Activated naive CD8-positive, alpha-beta T cell treated with anti-CD3 and anti-CD28 coated beads, Interleukin-2, amount 50 U/mL, for 24 hours (primary cell): ENCODE measurements at regions not wholly inside any gene's neighbourhood (a gene's known extent, or its start where the extent isn't known, plus 50 kb on each side); places are given as distances from the start of the nearest gene placed in this dataset.
"Not testable (repeated sequence)": the region's sequence is repeated elsewhere in the genome, so short reads cannot be mapped to it uniquely, and the experiment has no call there.

Source experiments
- ATAC-seq: fragments of 150-1000 bp; cut with Tn5 transposase; one replicate; pipeline ENCODE4 v1.10.0; 2021
- DNase-seq: peaks from one replicate; pipeline ENCODE4 v3.0.0; 2021
- H3K27ac Mint-ChIP-seq: one replicate; pipeline ENCODE4 v1.8.0; 2021; ENCODE audit warnings: mild to moderate bottlenecking, mixed read lengths
- H3K27me3 Mint-ChIP-seq: one replicate; pipeline ENCODE4 v1.8.0; 2021; ENCODE audit warnings: mixed read lengths
- H3K36me3 Mint-ChIP-seq: one replicate; pipeline ENCODE4 v1.8.0; 2021; ENCODE audit warnings: low read depth, mixed read lengths
- H3K4me1 Mint-ChIP-seq: one replicate; pipeline ENCODE4 v1.8.0; 2021; ENCODE audit warnings: mixed read lengths
- H3K4me3 Mint-ChIP-seq: one replicate; pipeline ENCODE4 v1.8.0; 2021; ENCODE audit warnings: mild to moderate bottlenecking, moderate library complexity, mixed read lengths
- H3K9me3 Mint-ChIP-seq: one replicate; pipeline ENCODE4 v1.8.0; 2021; ENCODE audit warnings: mixed read lengths

DNA sequence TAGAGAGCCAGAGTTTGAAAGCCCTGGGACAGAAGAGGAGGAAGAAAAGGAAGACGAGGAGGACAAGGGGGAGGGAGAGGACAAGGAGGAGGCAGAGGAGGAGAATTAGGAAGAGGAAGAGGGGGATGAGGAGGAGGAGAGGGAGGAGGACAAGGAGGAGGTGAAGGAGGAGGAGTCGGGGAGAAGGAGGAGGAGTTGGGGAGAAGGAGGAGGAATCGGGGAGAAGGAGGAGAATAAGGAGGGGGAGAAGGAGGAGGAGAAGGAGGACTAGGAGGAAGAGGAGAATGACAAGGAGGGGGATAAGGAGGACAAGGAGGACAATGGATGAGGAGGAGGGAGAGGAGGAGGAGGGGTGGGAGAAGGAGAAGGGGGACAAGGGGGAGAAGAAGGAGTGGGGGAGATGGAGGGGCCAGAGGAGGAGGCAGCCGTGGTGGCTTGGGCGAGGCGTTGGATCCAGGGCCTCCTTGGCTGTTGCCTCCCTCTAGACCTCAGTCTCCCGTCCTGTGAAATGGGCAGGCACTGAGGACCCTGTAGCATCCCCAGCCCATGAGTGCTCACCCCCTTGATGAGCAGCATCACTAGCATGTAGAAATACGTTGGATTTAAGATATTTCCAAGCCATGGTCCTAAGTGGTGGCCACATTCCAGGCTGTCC lies 179.6 kb downstream of the LMLN start:
- not testable (repeated sequence) for H3K9me3 Mint-ChIP-seq, ATAC-seq, H3K36me3 Mint-ChIP-seq, H3K4me3 Mint-ChIP-seq, H3K4me1 Mint-ChIP-seq, H3K27ac Mint-ChIP-seq, H3K27me3 Mint-ChIP-seq, DNase-seq

DNA sequence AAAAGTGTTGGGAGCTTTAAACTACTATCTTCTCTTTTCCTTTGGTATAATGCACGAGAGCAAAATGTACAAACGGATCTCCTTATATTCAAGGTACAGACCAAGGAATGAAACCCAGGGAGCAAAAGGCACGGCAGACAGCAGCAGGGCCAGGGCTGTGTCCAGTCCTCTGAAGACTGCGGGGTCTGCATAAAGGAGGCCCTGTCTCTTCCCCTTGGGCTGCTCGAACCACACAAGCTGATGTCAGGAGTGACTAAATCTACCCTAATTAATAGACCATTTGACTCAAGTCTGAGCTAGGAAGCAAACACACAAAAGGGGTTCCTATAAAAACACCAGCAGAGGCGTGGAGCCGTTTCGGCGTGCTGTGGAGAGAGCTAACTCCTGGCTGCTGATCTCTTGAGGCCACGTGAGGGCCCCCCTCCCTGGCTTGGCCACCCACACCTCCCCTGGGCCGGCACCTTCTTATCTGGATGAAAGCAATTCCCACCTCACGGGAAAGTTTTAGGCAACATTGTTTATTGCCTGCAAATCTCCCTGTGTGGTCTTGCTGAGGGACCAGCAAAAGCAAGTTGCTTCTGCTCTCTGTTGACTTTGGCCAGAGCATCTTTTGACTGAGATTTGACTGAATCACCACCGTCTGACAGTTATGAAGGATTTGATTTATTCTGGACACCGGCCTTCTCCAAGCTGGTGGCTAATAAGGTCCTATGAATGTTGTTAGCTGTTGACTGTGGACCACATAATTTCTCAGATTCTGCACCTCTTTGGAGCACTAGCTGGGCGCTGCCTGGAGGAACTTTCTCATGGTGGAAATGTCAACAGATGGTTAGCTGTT lies 183.5 kb downstream of the LMLN start:
- not testable (repeated sequence) for H3K9me3 Mint-ChIP-seq, ATAC-seq, DNase-seq, H3K4me3 Mint-ChIP-seq, H3K4me1 Mint-ChIP-seq, H3K27ac Mint-ChIP-seq, H3K27me3 Mint-ChIP-seq, H3K36me3 Mint-ChIP-seq

DNA sequence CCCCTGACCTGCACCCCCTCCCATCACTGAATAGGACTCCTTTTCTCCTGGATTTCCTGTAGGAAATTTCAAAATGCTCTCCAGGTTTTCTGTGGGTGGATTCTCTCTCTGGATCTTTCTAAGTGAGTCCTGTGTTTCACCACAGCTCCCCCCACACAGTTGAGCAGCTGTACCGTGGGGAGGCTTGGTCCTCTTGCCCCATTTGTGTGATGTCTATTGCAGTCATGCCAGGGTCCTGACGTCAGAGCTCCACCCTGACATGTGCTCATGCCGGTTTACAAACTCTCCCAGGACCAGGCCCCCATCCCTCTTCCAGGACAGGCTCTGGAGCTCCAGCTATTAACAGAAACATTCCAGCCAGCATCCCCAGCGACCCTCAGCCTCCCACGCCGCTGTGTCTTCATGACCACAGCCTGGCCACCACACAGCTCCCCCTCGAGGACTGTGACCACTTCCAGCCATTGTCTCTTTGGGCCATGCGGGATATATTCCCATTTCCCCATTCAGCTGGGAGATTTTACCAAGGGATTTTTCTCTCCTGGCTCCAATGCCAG lies 185.3 kb downstream of the LMLN start:
- not testable (repeated sequence) for ATAC-seq, H3K36me3 Mint-ChIP-seq, H3K27me3 Mint-ChIP-seq, DNase-seq, H3K27ac Mint-ChIP-seq, H3K4me1 Mint-ChIP-seq, H3K4me3 Mint-ChIP-seq, H3K9me3 Mint-ChIP-seq

DNA sequence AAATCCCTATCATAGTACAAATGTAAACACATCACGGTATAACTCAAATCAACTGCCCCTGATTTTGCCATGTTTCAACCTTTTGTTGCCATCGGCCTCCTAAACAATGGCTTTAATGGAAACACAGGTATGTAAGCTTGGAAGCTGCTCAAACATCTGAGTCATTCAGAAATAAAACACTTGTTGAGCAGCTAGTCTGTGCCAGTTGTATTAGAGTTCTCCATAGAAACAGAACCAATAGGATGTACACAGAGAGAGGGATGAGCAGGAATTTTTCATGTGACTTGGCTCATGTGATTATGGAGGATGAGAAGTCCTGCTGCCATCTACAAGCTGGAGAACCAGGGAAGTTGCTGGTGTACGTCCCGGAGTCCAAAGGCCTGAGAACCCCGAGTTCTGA lies 186.1 kb downstream of the LMLN start:
- H3K36me3 Mint-ChIP-seq, H3K4me1 Mint-ChIP-seq, H3K27ac Mint-ChIP-seq, H3K4me3 Mint-ChIP-seq, DNase-seq, H3K27me3 Mint-ChIP-seq, H3K9me3 Mint-ChIP-seq, ATAC-seq: not testable (repeated sequence)

DNA sequence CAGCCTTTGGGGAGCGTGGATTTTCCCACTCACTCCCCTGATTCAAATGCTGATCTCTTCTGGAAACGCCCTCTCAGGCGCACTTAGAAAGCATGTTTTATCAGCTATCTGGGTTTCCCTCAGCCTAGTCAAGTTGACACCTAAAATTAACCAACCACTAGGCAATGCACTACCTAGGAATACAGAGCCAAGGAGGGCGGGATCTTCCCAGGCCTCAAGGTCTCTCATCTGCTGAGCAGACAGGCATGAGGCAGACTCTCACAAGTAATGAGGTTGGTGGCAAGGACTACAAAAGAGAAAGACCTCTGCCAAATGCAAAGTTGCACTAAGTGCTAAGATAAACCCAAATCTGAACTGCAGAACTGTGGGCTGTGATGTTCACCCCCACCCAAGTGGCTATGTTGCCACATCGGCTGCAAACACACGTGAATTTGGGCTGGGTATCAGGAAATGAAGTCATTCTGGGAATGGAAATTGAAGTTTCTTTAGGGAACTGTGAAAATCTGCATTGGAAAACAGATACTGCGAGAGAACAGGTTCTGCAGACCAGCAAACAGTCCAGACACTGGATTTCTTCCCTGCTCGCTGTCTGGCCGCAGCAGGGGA lies 186.6 kb downstream of the LMLN start:
- not testable (repeated sequence) for H3K36me3 Mint-ChIP-seq, ATAC-seq, H3K27me3 Mint-ChIP-seq, DNase-seq, H3K4me1 Mint-ChIP-seq, H3K9me3 Mint-ChIP-seq, H3K27ac Mint-ChIP-seq, H3K4me3 Mint-ChIP-seq

DNA sequence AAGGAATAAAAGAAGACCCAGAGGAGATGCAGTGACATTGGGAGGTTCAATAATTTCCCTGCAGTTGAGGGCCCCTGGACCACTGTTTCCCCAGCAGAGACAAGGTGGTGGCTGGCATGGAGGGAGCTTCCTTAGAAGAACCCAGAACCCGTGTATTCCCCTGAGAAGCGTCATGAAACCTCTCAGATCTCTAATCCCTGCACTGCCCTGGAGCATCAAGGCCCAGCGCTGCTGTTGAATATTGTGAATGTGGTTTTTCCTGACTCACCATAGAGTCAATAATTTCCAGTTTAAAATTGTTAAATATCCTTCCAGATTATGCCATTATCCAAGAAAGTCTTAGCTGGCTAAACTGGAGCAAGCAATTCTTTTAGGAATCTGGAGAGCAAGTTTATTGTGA lies 187.2 kb downstream of the LMLN start:
- H3K27me3 Mint-ChIP-seq, H3K9me3 Mint-ChIP-seq, H3K27ac Mint-ChIP-seq, ATAC-seq, DNase-seq, H3K4me3 Mint-ChIP-seq, H3K4me1 Mint-ChIP-seq, H3K36me3 Mint-ChIP-seq: not testable (repeated sequence)

DNA sequence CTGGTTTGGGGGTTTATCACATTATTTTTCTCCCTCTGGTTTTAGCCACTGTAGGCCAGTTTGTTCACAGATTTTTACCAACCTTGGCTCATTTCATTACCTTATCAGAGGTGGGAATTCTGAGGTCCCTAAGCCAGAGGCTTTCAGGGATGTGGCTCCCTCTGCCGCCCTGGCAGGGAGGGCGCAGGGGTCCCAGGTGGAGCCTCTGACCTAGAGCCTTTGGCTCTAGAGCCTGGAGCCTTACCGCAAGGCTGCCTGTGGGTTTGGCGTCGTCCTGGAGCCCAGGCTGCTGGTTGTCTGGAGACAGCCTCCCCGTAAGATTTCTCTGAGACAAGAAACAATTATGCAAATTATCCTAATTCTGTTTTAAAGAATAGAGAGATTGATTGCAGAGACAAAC lies 188.0 kb downstream of the LMLN start:
- H3K36me3 Mint-ChIP-seq, H3K27me3 Mint-ChIP-seq, ATAC-seq, H3K9me3 Mint-ChIP-seq, DNase-seq, H3K4me1 Mint-ChIP-seq, H3K27ac Mint-ChIP-seq, H3K4me3 Mint-ChIP-seq: not testable (repeated sequence)

DNA sequence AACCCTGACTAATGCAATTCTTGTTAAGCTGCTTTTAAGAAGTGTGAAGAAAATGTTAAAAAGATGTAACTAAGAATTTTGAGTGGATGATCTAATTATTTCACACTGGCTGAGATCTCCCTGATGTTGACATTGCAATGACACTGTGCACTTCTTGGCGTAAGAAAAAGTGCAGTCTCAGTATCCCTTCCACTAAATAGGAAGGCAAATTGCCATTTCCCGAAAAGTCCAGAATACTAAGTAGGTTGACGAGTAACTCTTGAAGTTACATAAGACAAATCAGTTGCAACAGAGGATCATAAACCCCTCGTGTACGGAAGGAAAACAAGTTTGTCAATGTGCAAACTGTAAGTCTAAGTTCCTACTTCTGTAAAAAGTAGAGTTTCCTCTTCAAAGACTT lies 189.9 kb downstream of the LMLN start:
- H3K4me3 Mint-ChIP-seq, ATAC-seq, H3K27ac Mint-ChIP-seq, H3K36me3 Mint-ChIP-seq, DNase-seq, H3K9me3 Mint-ChIP-seq, H3K4me1 Mint-ChIP-seq, H3K27me3 Mint-ChIP-seq: not testable (repeated sequence)

DNA sequence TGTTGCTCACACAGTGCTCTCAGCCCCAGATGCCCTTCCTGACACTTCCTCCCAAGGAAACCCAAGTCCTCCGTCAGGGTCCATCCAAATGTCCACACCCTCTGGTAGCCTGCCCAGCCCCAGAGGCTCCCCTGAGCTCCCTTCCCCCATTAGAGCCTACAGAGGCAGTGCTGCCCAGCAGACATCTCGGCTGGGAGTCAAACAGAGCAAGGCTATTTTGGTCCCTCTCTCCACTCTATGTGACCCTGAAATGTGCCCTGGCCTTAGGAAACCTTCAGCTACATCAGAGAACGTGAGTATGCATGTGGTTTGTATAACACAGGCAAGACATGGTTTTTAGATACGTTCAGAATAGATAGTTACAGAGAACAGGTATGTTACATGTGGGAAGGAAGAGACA lies 191.8 kb downstream of the LMLN start:
- not testable (repeated sequence) for H3K9me3 Mint-ChIP-seq, ATAC-seq, H3K27ac Mint-ChIP-seq, H3K27me3 Mint-ChIP-seq, H3K4me3 Mint-ChIP-seq, DNase-seq, H3K4me1 Mint-ChIP-seq, H3K36me3 Mint-ChIP-seq

DNA sequence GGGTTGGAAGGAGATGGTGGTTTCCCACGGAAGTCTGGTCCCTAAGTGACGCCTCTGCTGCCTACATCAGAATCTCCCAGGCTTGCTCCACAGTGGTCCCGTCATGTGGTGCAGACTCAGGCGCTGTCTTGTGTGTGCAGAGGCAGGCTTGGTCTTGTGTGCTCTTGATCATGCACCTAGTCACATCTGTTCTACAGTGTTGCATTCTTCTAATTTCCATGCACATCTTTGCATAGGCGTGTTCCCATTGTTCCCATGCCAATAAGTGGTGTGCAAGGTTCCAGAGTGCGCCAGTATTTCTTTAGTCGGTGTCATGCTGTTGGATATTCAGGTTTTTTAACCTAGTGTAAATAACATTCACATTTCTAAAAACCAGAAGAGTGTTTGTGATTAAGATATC lies 195.8 kb downstream of the LMLN start:
- not testable (repeated sequence) for H3K36me3 Mint-ChIP-seq, H3K27me3 Mint-ChIP-seq, H3K27ac Mint-ChIP-seq, H3K9me3 Mint-ChIP-seq, H3K4me1 Mint-ChIP-seq, DNase-seq, H3K4me3 Mint-ChIP-seq, ATAC-seq

DNA sequence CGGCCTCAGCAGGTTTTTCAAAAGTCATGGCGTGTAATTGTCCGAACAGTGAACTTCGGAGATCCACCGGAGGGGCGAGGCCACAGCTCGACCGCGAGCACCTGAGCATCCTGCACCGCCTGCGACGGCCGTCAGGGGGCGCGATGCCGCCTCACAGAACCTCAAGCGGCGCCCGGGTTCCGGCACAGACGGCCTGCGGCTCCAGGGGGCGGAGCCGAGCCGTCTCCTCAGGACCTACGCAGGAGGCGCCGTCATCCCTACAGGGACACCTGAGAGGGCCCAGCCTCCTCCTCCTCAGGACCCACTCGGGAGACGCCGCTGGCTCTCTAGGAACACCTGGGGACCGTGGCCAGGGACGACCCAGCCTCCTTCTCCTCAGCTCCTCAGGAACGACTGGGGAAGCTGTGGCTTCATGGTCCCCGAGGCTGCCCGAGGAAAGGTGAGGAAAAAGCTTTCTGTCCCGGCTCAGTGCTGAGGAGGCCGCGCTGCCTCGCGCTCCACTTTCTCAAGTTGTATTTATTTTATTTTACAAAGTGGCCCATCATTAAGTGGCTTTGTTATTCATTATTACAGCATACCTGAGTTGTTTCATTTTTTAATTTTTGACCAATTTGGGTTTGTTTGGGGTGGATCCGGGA lies 197.3 kb downstream of the LMLN start:
- DNase-seq, H3K27ac Mint-ChIP-seq, H3K27me3 Mint-ChIP-seq, H3K4me1 Mint-ChIP-seq, H3K9me3 Mint-ChIP-seq, H3K36me3 Mint-ChIP-seq, H3K4me3 Mint-ChIP-seq: not testable (repeated sequence)
- peak; percentile 93 for ATAC-seq

DNA sequence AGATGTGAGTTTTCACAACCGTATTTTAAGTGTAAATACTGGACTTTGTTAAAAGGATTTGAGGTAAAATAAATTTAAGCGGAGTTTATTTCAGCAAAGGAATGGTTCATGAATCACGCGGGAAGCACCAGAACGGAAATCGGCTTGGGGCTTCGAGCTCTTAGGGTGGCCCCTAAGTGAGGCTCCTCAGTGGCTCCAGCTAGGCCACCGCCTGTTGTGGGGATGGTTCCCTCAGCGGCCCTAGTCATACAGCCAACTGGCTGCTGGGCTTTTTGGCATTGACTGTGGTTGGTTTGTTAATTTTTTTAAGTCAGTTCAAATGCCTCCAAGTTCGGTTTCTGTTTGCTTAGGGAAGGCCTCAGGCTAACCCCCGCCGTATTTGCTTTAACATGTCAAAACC lies 198.0 kb downstream of the LMLN start:
- not testable (repeated sequence) for DNase-seq, H3K27ac Mint-ChIP-seq, H3K9me3 Mint-ChIP-seq, ATAC-seq, H3K36me3 Mint-ChIP-seq, H3K4me3 Mint-ChIP-seq, H3K4me1 Mint-ChIP-seq, H3K27me3 Mint-ChIP-seq

DNA sequence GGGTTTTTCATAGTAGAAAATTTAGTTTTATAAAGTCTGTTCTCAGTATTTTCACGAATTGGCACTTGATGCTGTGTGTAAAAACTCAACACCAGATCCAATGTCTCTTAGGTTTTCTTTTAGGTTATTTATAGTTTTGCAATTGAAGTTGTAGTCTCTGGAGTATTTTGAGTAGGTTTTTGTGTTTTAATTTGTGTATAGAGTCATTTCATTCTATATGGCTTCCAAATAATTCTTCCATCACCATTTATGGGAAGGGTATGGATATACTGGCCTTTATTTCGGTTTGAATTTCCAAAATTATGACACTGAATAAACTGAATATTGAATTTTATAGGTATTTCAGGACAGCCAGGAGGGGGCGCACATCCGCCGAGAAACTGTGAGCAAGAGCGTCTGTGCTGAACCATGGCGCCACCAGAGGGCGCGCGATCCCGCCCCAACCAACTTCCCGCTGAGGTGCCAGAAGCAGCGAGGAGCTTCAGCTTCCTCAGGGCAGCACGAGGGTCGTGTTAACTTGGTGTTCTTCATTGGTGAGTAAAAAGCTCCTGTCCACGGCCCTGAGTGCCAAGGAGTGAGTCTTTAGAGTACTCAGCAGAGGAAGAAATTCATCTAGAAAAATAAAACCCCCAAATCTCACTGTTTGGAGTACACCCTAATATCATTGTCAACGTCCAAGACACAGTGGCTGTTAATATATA lies 207.5 kb downstream of the LMLN start:
- H3K27me3 Mint-ChIP-seq, H3K27ac Mint-ChIP-seq, H3K36me3 Mint-ChIP-seq, H3K4me3 Mint-ChIP-seq, H3K4me1 Mint-ChIP-seq, ATAC-seq, H3K9me3 Mint-ChIP-seq: not testable (repeated sequence)
- peak; percentile 67 for DNase-seq

DNA sequence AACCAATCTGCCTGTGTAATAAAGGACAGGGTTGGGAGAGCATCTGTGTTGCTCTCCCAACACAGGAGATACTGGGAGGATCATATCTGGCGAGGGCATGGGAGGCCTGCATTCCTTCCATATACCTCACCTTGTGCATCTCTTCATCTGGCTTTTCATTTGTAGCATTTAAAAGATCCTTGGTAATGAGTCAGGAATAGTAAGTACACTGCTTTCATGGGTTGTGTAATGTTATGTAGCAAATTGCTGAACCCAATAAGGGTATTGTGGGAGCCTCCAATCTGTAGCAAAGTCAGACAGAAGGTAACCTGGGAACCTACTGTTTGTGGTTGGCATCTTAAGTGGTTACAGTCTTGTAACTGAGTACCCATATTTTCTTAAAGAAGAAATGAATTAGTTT lies 210.8 kb downstream of the LMLN start:
- DNase-seq, H3K9me3 Mint-ChIP-seq, H3K36me3 Mint-ChIP-seq, ATAC-seq, H3K27me3 Mint-ChIP-seq, H3K4me3 Mint-ChIP-seq, H3K4me1 Mint-ChIP-seq, H3K27ac Mint-ChIP-seq: not testable (repeated sequence)
